Activated CD4-positive, CD25-positive, alpha-beta regulatory T cell treated with anti-CD3 and anti-CD28 coated beads, Interleukin-2, amount 50 U/mL, for 72 hours (primary cell): ENCODE measurements at regions not wholly inside any gene's neighbourhood (a gene's known extent, or its start where the extent isn't known, plus 50 kb on each side); places are given as distances from the start of the nearest gene placed in this dataset.

Experiments
- DNase-seq: peaks from one replicate; pipeline ENCODE4 v3.0.0; 2021

- DNase-seq, result no peak
These were observed 164.6 kb upstream of the HES1 start for GRCh38 chr3:193971261-193971751.

DNA sequence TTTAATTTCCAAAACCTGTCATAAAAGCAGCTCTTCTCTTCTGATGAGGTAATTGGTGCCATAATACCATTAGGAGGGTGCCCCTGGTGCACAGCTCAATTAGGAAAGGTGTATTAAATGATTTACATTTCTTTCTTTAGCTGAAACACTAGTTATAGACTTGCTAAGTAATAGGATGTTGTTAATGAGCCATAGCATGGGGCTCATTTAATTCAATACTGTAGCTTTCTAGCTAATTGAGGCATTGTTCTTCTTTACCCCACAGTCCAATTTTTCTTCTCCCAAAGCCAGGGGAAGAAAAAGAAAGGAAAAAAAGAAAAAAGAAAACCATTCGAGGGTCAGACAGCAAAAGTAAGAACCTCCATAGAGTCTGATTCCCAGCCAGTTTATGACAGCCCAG lies 164.0 kb upstream of the HES1 start:
- no peak for DNase-seq

GRCh38 chr3:193972832-193973231 lies 163.1 kb upstream of the HES1 start:
- DNase-seq, result no peak

DNA sequence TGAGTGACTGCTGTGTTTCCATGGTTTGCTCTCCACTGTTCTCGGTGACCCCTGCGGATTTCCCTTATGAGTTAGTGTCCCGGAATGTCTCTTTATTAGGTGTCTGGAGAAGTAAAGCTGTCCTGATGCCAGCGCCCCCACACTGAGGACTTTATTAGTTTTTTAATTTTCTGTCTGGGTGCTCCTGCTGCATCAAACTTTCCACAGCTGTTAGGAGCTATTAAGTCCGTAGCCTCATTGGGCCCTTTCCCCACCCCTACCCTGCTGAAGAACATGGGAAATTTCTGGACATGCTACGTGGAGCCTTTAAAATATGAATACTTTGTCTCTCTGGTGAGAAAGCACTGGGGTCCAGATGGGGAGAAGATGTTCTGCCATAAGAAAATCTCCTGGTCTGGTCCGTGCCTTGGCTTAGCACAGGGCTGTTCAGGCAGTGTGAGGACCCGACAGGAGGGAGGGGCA lies 161.7 kb upstream of the HES1 start:
- no peak for DNase-seq

- no peak for DNase-seq
These were observed 161.0 kb upstream of the HES1 start for GRCh38 chr3:193974671-193975535.

GRCh38 chr3:193977622-193978021 lies 158.3 kb upstream of the HES1 start:
- no peak for DNase-seq

- DNase-seq, result no peak
These were observed 157.9 kb upstream of the HES1 start for GRCh38 chr3:193978030-193978429.

DNA sequence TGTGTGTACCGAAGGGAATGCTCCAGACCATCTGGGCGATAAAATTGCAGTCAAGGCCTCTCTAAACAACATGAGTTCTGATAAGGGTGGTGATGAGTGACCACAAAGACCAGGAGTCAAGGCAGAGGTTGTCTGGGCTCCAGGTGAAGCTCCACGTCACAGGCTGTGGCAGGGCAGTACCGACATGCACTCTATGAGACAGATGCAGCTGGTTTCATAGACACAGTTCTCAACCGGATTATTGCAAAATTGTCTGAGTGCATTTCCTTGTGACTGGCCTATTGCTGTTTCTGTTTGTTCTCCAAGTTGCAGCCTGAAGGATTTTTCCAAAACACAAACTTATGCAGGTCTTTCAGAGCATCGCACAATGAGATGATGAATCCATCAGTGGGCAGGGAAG lies 157.5 kb upstream of the HES1 start:
- DNase-seq, result no peak

DNA sequence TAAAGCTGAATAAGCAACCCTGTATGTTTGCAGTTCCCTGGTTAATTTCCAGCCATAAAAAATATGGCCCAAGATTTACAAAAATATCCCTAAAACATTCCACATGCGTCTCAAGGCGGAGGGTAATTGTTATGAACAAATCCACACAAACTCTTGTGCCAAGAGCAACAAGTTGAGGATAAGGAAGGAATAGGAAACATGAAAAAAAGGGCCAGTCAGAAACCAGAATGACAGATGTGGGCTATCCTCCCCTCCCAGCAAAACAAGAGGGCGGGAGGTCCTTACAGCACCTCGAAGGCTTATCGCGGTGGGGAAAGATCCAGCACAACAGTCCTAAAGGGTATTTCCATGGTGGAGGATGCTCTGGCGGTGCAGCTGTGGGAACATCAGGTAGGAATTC lies 155.6 kb upstream of the HES1 start:
- no peak for DNase-seq

GRCh38 chr3:193980905-193981304 lies 155.0 kb upstream of the HES1 start:
- no peak for DNase-seq

DNA sequence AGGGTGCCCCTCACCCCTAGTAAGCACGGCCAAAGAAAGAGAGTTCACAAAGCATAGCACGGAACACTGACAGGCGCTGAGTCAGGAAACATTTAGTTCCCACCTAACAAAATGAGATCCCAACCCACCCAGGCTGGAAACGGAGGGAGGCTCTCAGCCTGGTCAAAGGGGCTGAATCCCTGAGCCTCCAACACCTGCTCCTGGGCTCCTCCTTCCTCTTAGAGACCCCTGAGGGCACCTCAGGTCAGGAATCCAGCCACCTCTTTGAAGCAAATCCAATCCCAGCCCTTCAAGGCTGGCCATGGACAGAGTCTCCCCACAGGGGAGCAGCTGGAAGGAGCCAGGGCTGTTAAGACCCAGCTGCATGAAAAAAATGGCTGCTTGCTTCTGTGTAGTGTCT lies 154.4 kb upstream of the HES1 start:
- DNase-seq, result no peak

DNA sequence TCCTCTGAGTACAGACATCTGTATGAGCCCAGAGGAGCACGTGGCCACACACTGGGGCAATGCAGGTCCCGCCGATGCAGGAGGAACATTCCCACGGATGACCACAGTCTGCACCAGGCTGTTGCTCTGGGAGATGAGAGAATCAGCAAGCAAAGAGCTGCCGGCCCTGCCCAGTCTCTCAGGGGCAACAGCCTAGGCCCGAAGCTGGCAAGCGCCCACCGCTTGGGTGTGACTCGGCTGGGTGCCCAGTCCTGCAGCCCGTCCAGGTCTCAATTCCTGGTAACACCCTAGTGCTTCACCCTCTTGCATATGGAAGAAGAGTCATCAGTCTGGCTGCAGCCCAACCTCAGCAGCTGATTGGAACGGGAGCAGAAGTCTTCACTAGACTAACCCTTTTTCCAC lies 153.7 kb upstream of the HES1 start:
- DNase-seq, result no peak

DNA sequence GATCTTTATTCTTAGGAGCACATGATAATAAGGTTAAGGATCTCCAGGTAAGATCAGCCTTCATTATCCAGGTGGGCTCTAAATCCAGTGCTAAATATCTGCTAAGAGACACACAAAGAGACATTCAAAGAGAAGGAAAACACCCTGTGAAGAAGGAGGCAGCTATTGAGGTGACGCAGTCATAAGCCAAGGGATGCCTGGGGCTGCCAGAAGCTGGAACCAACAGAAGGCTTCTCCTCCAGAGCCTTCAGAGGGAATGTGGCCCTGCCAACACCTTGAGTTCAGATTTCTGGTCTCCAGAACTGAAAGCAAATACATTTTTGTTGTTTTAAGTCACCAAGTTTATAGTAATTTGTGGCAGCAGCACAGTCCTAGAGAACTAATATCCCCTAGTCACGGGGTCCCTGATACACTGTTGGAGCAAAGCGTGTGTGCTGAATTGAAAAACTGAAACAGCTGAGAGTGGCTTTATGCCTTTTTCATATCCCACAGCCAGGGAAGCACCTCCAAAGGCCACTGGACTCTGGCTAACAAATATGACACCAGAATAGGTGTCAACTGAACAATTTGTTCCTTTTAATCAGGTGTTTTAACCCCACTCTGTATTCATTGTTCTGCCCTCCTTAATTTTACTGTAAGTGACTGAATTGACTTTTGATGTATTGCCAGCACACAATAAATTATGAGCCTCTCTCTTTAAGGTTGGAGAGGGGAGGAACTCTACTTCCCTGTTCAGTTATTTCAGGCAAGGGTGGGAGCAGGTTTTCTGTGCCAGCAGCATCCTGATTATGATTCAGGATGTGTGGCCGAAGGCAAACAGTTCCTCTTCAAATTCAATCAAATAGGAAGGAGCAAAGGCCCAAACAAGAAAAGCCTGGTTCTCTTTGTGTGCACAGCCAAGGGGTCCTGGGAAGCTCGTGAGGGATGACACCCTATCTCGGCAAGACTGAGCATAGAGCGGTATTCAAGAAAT lies 151.8 kb upstream of the HES1 start:
- no peak for DNase-seq

- DNase-seq, result no peak
These were observed 151.1 kb upstream of the HES1 start for GRCh38 chr3:193984876-193985275.

DNA sequence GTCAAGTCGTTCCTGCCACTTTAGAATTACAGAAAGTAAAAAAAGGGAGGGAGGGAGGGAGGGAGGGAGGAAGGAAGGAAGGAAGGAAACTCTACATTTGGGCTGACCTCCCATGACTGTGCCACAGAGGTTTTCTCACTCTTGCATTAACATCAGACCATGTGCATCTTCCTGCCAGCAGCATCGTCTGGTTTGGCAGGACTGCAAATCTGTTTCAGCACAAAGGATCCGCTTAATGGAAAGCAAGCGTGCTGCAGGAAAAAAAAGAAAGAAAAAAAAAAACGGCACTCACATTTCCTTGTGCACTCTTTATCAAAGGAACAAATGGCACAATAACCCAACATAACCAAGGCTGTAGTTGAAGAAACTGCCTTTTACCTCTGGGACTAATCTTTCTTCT lies 148.8 kb upstream of the HES1 start:
- DNase-seq, result no peak

- no peak for DNase-seq
These were observed 146.8 kb upstream of the HES1 start for GRCh38 chr3:193989186-193989585.

- no peak for DNase-seq
These were observed 144.1 kb upstream of the HES1 start for GRCh38 chr3:193991666-193992424.

- DNase-seq, result no peak
These were observed 143.4 kb upstream of the HES1 start for GRCh38 chr3:193992425-193993037.

GRCh38 chr3:193996221-193996620 lies 139.7 kb upstream of the HES1 start:
- DNase-seq, result no peak

GRCh38 chr3:193996641-193997089 lies 139.3 kb upstream of the HES1 start:
- DNase-seq, result no peak

DNA sequence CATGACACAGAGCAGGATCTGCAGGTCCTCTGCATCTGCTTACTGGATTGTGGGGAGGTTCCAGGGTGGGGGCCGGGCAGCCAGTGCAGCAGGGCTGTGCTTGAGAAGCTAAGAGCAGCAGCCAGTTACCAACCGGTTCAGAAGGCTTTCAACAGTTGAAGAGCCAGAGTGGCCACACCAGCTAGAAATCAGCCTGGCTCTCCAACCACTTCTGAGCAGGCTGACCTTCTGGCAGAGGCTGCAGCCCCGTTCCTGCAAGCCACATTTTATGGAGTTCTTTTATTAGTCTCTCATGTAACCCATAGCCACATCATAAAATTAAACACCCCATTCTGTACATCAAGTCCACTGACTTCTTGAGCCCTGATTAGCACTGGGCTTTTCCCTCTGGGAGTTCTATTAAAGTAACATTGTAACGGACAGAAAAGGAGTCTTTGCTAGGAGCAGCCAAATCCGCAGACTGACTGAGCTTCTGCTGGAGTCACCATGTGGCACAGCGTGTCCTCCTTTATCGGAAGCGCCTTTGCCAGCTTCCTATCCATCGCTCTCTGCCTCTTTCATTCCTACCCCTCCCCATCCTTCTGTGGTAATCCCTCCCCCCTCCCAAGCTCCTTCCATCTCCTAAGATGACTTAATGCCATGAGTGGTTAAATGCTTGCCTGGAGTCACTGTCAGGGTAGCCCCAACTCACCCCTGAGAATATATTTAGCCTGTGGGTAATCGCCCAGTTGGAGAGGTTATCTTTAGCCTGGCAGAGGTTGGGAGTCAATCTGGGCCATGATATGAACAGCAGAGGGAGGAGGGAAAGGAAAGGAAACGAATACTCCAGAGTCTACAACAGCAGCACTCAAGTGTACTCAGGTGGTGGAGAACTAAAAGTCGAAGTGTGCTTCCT lies 138.5 kb upstream of the HES1 start:
- DNase-seq, result no peak
